Karpas-422 (cell line): ENCODE measurements at regions not wholly inside any gene's neighbourhood (a gene's known extent, or its start where the extent isn't known, plus 50 kb on each side); places are given as distances from the start of the nearest gene placed in this dataset.
"Not testable (repeated sequence)": the region's sequence is repeated elsewhere in the genome, so short reads cannot be mapped to it uniquely, and the experiment has no call there.

Experiments
- DNase-seq: peaks from one replicate; pipeline ENCODE4 v3.0.0-alpha.2; 2015
- H2AFZ ChIP-seq: fragments of 200-600 bp; sonication (generic); 2 replicates; pipeline ENCODE4 v1.6.1; 2014; ENCODE audit warnings: antibody characterized with exemption, low read length, mixed read lengths
- H3K27ac ChIP-seq: fragments of 200-600 bp; sonication (generic); 2 replicates; pipeline ENCODE4 v1.5.1; 2014; ENCODE audit warnings: mild to moderate bottlenecking, low read length, moderate library complexity
- H3K27me3 ChIP-seq: fragments of 200-600 bp; sonication (generic); 2 replicates; pipeline ENCODE4 v1.6.1; 2014; ENCODE audit warnings: low read length, mixed read lengths
- H3K36me3 ChIP-seq: fragments of 200-600 bp; sonication (generic); 2 replicates; pipeline ENCODE4 v1.6.1; 2014; ENCODE audit warnings: low read length, mixed read lengths; ENCODE audit not compliant: insufficient read depth
- H3K4me1 ChIP-seq: fragments of 200-600 bp; sonication (generic); 2 replicates; pipeline ENCODE4 v1.6.1; 2014; ENCODE audit warnings: mild to moderate bottlenecking, low read length, mixed read lengths
- H3K4me2 ChIP-seq: fragments of 200-600 bp; sonication (generic); 2 replicates; pipeline ENCODE4 v1.6.1; 2014; ENCODE audit warnings: low read length, low read depth, mild to moderate bottlenecking; ENCODE audit not compliant: poor library complexity, severe bottlenecking
- H3K4me3 ChIP-seq: fragments of 200-600 bp; sonication (generic); 2 replicates; pipeline ENCODE4 v1.5.1; 2014; ENCODE audit warnings: mild to moderate bottlenecking, antibody characterized with exemption, low read length, mixed read lengths
- H3K79me2 ChIP-seq: fragments of 200-600 bp; sonication (generic); 2 replicates; pipeline ENCODE4 v1.6.1; 2014; ENCODE audit warnings: mild to moderate bottlenecking, low read length, mixed read lengths
- H3K9ac ChIP-seq: fragments of 200-600 bp; sonication (generic); 2 replicates; pipeline ENCODE4 v1.6.0; 2014; ENCODE audit warnings: low read length
- H3K9me2 ChIP-seq: fragments of 200-600 bp; sonication (generic), shearing (Covaris generic); replicated peaks from 2 replicates; pipeline ENCODE4 v1.6.0; 2014; ENCODE audit warnings: mild to moderate bottlenecking, low read length, moderate library complexity; ENCODE audit not compliant: insufficient read depth
- H3K9me3 ChIP-seq: fragments of 300-700, 200-600 bp; sonication (generic); 2 replicates; pipeline ENCODE4 v1.6.1; 2014; ENCODE audit warnings: low read length, mixed read lengths
- H4K20me1 ChIP-seq: fragments of 200-600 bp; sonication (generic); 2 replicates; pipeline ENCODE4 v1.6.1; 2014; ENCODE audit warnings: mild to moderate bottlenecking, antibody characterized with exemption, low read length, low read depth; ENCODE audit not compliant: insufficient read depth

DNA sequence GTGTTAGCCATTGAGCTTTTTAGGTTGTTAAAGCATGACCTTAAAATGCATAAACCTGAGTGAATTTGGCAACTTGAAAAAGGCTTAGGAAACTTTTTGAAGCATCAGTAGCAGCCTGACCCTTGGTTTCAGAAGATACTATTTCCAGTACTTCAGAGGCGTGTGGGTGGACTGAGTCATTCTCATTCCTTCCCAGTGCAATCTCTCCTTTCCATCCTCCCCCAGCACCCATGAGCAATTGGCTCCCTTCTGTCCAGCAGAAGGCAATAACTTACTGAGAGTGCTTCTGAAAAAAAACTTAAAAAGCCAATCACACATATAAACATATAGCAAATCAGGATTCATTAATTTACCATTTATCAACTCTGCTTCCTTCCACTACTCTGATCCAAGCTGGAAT is 299.3 kb upstream of the STXBP6 start:
- no peaks in the 10 kb centered on the region for H3K79me2 ChIP-seq
- no peaks in the 10 kb centered on the region for H3K36me3 ChIP-seq
- H3K4me1 ChIP-seq, result no peaks in the 10 kb centered on the region
- DNase-seq, result peak; percentile 12
- no peak overlapping the region for H3K4me3 ChIP-seq
- H3K9me2 ChIP-seq, result no peaks in the 10 kb centered on the region
- H3K27me3 ChIP-seq, result no peaks in the 10 kb centered on the region
- no peak overlapping the region for H2AFZ ChIP-seq
- no peak overlapping the region for H3K27ac ChIP-seq
- H3K9ac ChIP-seq, result no peak overlapping the region
- H3K9me3 ChIP-seq, result peaks cover 60% of the 10 kb centered on the region
- H3K4me2 ChIP-seq, result no peak overlapping the region
- no peaks in the 10 kb centered on the region for H4K20me1 ChIP-seq

- no peaks in the 10 kb centered on the region for H3K27me3 ChIP-seq
- no peaks in the 10 kb centered on the region for H3K9me2 ChIP-seq
- H3K27ac ChIP-seq, result no peak overlapping the region
- no peak overlapping the region for H3K4me2 ChIP-seq
- H4K20me1 ChIP-seq, result no peaks in the 10 kb centered on the region
- no peak for DNase-seq
- H3K4me3 ChIP-seq, result no peak overlapping the region
- no peak overlapping the region for H3K9ac ChIP-seq
- no peaks in the 10 kb centered on the region for H3K36me3 ChIP-seq
- H2AFZ ChIP-seq, result no peak overlapping the region
- no peaks in the 10 kb centered on the region for H3K4me1 ChIP-seq
- no peaks in the 10 kb centered on the region for H3K79me2 ChIP-seq
- H3K9me3 ChIP-seq, result peaks cover 46% of the 10 kb centered on the region
Observed at GRCh38 chr14:25340882-25341281, 290.9 kb upstream of the STXBP6 start.

- Histone ChIP-seq H3K27me3 (no peaks in the 10 kb centered on the region), H3K4me3 (no peak overlapping the region), H2AFZ (no peak overlapping the region), H3K9me2 (no peaks in the 10 kb centered on the region), H3K9me3 (peaks cover 59% of the 10 kb centered on the region), H3K36me3 (no peaks in the 10 kb centered on the region), H3K27ac (no peak overlapping the region), H3K4me1 (no peaks in the 10 kb centered on the region), H4K20me1 (no peaks in the 10 kb centered on the region), H3K79me2 (no peaks in the 10 kb centered on the region), H3K4me2 (no peak overlapping the region), H3K9ac (no peak overlapping the region)
- DNase-seq, result no peak
Observed at GRCh38 chr14:25322784-25323183, 272.8 kb upstream of the STXBP6 start.

- not testable (repeated sequence) for H3K27me3 ChIP-seq, H3K4me1 ChIP-seq, H3K79me2 ChIP-seq, H3K36me3 ChIP-seq, H3K4me3 ChIP-seq, H2AFZ ChIP-seq, H3K4me2 ChIP-seq, H4K20me1 ChIP-seq, DNase-seq, H3K27ac ChIP-seq, H3K9me2 ChIP-seq, H3K9ac ChIP-seq
- peaks cover 74% of the 10 kb centered on the region for H3K9me3 ChIP-seq
Observed at GRCh38 chr14:25316007-25316406, 266.1 kb upstream of the STXBP6 start.

- DNase-seq, result no peak
- H2AFZ ChIP-seq, result no peak overlapping the region
- no peaks in the 10 kb centered on the region for H3K36me3 ChIP-seq
- no peaks in the 10 kb centered on the region for H3K4me1 ChIP-seq
- H3K27ac ChIP-seq, result no peak overlapping the region
- H3K4me3 ChIP-seq, result no peak overlapping the region
- H3K4me2 ChIP-seq, result no peak overlapping the region
- no peak overlapping the region for H3K9ac ChIP-seq
- no peaks in the 10 kb centered on the region for H3K79me2 ChIP-seq
- H3K9me2 ChIP-seq, result no peaks in the 10 kb centered on the region
- H4K20me1 ChIP-seq, result no peaks in the 10 kb centered on the region
- no peaks in the 10 kb centered on the region for H3K27me3 ChIP-seq
- peaks cover 58% of the 10 kb centered on the region for H3K9me3 ChIP-seq
Observed at GRCh38 chr14:25308244-25308643, 258.3 kb upstream of the STXBP6 start.

DNA sequence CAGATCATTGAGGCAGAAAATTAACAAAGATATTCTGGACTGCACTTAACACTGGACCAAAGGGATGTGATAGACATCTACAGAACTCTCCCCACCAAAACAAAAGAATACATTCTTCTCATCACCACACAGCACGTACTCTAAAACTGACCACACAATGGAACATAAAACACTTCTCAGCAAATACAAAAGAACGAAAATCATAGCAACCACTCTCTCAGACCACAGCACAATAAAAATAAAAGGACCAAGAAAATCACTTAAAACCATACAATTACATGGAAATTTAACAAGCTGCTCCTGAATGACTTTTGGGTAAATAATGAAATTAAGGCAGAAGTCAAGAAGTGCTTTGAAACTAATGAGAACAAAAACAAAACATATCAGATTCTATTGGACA is 254.0 kb upstream of the STXBP6 start:
- Histone ChIP-seq H3K79me2 (no peaks in the 10 kb centered on the region), H3K4me1 (no peaks in the 10 kb centered on the region), H3K9me2 (no peaks in the 10 kb centered on the region), H3K36me3 (no peaks in the 10 kb centered on the region), H4K20me1 (no peaks in the 10 kb centered on the region), H3K4me3 (no peak overlapping the region), H3K27ac (no peak overlapping the region), H3K9me3 (peaks cover 63% of the 10 kb centered on the region), H3K27me3 (no peaks in the 10 kb centered on the region), H3K9ac (no peak overlapping the region), H2AFZ (no peak overlapping the region), H3K4me2 (no peak overlapping the region)
- DNase-seq, result no peak

DNA sequence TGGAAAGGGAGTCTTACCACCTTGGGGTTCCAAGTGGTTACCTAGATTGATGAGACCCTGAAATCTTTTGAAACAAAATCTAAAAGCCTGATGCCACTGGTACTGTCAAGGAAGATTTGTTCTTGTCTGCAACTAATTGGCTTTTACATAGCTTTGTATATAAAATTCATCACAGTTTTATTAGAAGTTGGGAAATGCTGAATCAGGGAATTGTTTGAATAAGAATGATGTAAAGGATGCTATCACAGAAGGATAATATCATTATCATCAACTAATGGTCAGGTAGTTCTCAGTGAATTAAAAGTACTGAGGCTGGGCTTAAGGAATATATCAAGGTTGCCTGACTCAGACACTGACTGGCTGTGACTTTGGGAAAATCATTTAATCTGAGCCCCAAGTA is 248.3 kb upstream of the STXBP6 start:
- no peak overlapping the region for H2AFZ ChIP-seq
- H3K79me2 ChIP-seq, result no peaks in the 10 kb centered on the region
- no peak for DNase-seq
- H4K20me1 ChIP-seq, result no peaks in the 10 kb centered on the region
- no peaks in the 10 kb centered on the region for H3K27me3 ChIP-seq
- peaks cover 68% of the 10 kb centered on the region for H3K9me3 ChIP-seq
- H3K4me2 ChIP-seq, result no peak overlapping the region
- H3K36me3 ChIP-seq, result no peaks in the 10 kb centered on the region
- H3K9ac ChIP-seq, result no peak overlapping the region
- H3K4me1 ChIP-seq, result no peaks in the 10 kb centered on the region
- H3K27ac ChIP-seq, result no peak overlapping the region
- no peak overlapping the region for H3K4me3 ChIP-seq
- H3K9me2 ChIP-seq, result no peaks in the 10 kb centered on the region

DNA sequence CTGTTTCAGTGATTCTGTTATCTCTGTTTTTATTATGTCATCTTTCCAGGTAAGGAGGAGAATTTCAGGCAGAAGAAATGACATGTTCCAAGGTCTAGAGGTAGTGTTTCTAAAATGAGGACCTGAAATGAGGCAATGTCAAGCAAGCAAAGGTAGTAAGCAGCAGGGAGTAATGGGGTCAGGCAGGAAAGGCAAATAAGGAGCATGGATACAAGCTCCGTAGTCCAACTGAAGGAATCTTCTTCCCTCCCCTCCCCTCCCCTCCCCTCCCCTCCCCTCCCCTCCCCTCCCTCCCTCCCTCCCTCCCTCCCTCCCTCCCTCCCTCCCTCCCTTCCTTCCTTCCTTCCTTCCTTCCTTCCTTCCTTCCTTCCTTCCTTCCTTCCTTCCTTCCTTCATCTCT is 240.2 kb upstream of the STXBP6 start:
- H3K4me1 ChIP-seq, H3K36me3 ChIP-seq, H3K27me3 ChIP-seq, H3K9ac ChIP-seq, DNase-seq, H3K27ac ChIP-seq, H3K4me3 ChIP-seq, H3K4me2 ChIP-seq, H3K79me2 ChIP-seq, H2AFZ ChIP-seq, H3K9me2 ChIP-seq, H4K20me1 ChIP-seq: not testable (repeated sequence)
- H3K9me3 ChIP-seq, result peaks cover 47% of the 10 kb centered on the region

DNA sequence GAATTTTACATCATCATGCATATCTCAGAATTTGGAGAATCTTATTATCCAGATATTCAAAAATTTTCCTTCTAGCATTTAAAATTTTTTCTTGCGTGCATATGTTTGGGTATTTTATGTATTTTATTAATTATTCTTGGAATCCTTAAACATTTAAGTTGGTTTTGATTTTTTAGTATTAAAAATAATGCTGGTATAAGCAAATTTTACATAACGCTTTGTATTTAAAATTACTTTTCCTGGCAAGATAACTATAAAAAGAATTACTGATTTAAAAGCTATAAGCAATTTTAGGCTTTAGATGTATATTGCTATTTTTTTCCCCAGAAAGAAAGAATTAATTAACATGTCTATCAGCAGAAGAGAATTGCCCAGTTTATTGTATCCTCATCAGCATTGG is 224.6 kb upstream of the STXBP6 start:
- peaks cover 62% of the 10 kb centered on the region for H3K9me3 ChIP-seq
- no peak overlapping the region for H3K9ac ChIP-seq
- no peaks in the 10 kb centered on the region for H4K20me1 ChIP-seq
- H3K27ac ChIP-seq, result no peak overlapping the region
- H3K4me2 ChIP-seq, result no peak overlapping the region
- no peaks in the 10 kb centered on the region for H3K36me3 ChIP-seq
- no peak for DNase-seq
- no peak overlapping the region for H2AFZ ChIP-seq
- no peak overlapping the region for H3K4me3 ChIP-seq
- H3K4me1 ChIP-seq, result no peaks in the 10 kb centered on the region
- no peaks in the 10 kb centered on the region for H3K27me3 ChIP-seq
- H3K79me2 ChIP-seq, result no peaks in the 10 kb centered on the region
- no peaks in the 10 kb centered on the region for H3K9me2 ChIP-seq
